Activated T-helper 1 cell treated with anti-CD3 and anti-CD28 coated beads, Interleukin-12 subunit alpha, Interleukin-12 subunit beta, Interleukin-2, Interleukin-4 antibody, amounts not matched to agents 30 ng/mL and 10 ng/mL and 1 ng/mL, durations not matched to agents 14 hours and 24 hours and 36 hours (primary cell): ENCODE measurements at regions not wholly inside any gene's neighbourhood (a gene's known extent, or its start where the extent isn't known, plus 50 kb on each side); places are given as distances from the start of the nearest gene placed in this dataset.
"Not testable (repeated sequence)": the region's sequence is repeated elsewhere in the genome, so short reads cannot be mapped to it uniquely, and the experiment has no call there.

Experiments used
- DNase-seq: peaks from one replicate; pipeline ENCODE4 v3.0.0; 2021; ENCODE audit warnings: low spot score
- H3K27ac Mint-ChIP-seq: one replicate; pipeline ENCODE4 v1.8.0; 2021; ENCODE audit warnings: mild to moderate bottlenecking, mixed read lengths
- H3K27me3 Mint-ChIP-seq: one replicate; pipeline ENCODE4 v1.8.0; 2022; ENCODE audit warnings: mild to moderate bottlenecking, moderate library complexity, mixed read lengths; ENCODE audit not compliant: insufficient read depth
- H3K36me3 Mint-ChIP-seq: one replicate; pipeline ENCODE4 v1.8.0; 2021; ENCODE audit warnings: low read depth, mixed read lengths
- H3K4me1 Mint-ChIP-seq: one replicate; pipeline ENCODE4 v1.8.0; 2021; ENCODE audit warnings: low read depth, mixed read lengths
- H3K4me3 Mint-ChIP-seq: one replicate; pipeline ENCODE4 v1.8.0; 2021; ENCODE audit warnings: mild to moderate bottlenecking, moderate library complexity, mixed read lengths
- H3K9me3 Mint-ChIP-seq: one replicate; pipeline ENCODE4 v1.8.0; 2021; ENCODE audit warnings: mixed read lengths
- intact Hi-C: fragments of 100-400 bp; cut with micrococcal nuclease; formaldehyde crosslinking; loops from one replicate; pipeline ENCODE4 v1.15.1; 2024

- no peak for DNase-seq
- H3K4me1 Mint-ChIP-seq: peaks cover 11% of the 10 kb centered on the region
- H3K9me3 Mint-ChIP-seq: peaks cover 8% of the 10 kb centered on the region
- H3K27me3 Mint-ChIP-seq: no peaks in the 10 kb centered on the region
- H3K36me3 Mint-ChIP-seq: peaks cover 3% of the 10 kb centered on the region
- H3K27ac Mint-ChIP-seq: no peak overlapping the region
- no peak overlapping the region for H3K4me3 Mint-ChIP-seq
- intact Hi-C loops: no loop called here
These were observed 309.0 kb downstream of the MAN2A1 start for GRCh38 chr5:109998726-109999125.

GRCh38 chr5:110001648-110002047, 311.9 kb downstream of the MAN2A1 start:
- Mint-ChIP-seq H3K27ac (no peak overlapping the region), H3K4me3 (no peak overlapping the region), H3K36me3 (peaks cover 3% of the 10 kb centered on the region), H3K27me3 (no peaks in the 10 kb centered on the region), H3K9me3 (peaks cover 8% of the 10 kb centered on the region), H3K4me1 (peaks cover 11% of the 10 kb centered on the region)
- intact Hi-C loops: no loop called here
- DNase-seq: no peak

- Mint-ChIP-seq H3K4me1 (peaks cover 11% of the 10 kb centered on the region), H3K4me3 (no peak overlapping the region), H3K36me3 (peaks cover 3% of the 10 kb centered on the region), H3K27me3 (no peaks in the 10 kb centered on the region), H3K27ac (no peak overlapping the region), H3K9me3 (peaks cover 8% of the 10 kb centered on the region)
- DNase-seq: no peak
- intact Hi-C loops: no loop called here
These were observed 312.9 kb downstream of the MAN2A1 start for GRCh38 chr5:110002652-110003051.

GRCh38 chr5:110005907-110006562, 316.3 kb downstream of the MAN2A1 start:
- H3K4me3 Mint-ChIP-seq, H3K27ac Mint-ChIP-seq, H3K4me1 Mint-ChIP-seq, H3K36me3 Mint-ChIP-seq, DNase-seq, intact Hi-C loops, H3K9me3 Mint-ChIP-seq, H3K27me3 Mint-ChIP-seq: not testable (repeated sequence)

- no peak overlapping the region for H3K27ac Mint-ChIP-seq
- H3K36me3 Mint-ChIP-seq: no peaks in the 10 kb centered on the region
- no peaks in the 10 kb centered on the region for H3K4me1 Mint-ChIP-seq
- intact Hi-C loops: no loop called here
- H3K9me3 Mint-ChIP-seq: no peaks in the 10 kb centered on the region
- H3K4me3 Mint-ChIP-seq: no peak overlapping the region
- DNase-seq: no peak
- H3K27me3 Mint-ChIP-seq: no peaks in the 10 kb centered on the region
These were observed 317.4 kb downstream of the MAN2A1 start for GRCh38 chr5:110007101-110007500.

GRCh38 chr5:110008131-110008530, 318.4 kb downstream of the MAN2A1 start:
- no peak for DNase-seq
- Mint-ChIP-seq H3K4me3 (no peak overlapping the region), H3K27ac (no peak overlapping the region), H3K9me3 (peaks cover 4% of the 10 kb centered on the region), H3K36me3 (no peaks in the 10 kb centered on the region), H3K4me1 (no peaks in the 10 kb centered on the region), H3K27me3 (no peaks in the 10 kb centered on the region)
- intact Hi-C loops: no loop called here

GRCh38 chr5:110012145-110012544, 322.4 kb downstream of the MAN2A1 start:
- no peak for DNase-seq
- intact Hi-C loops: no loop called here
- no peaks in the 10 kb centered on the region for H3K36me3 Mint-ChIP-seq

GRCh38 chr5:110013017-110013416, 323.3 kb downstream of the MAN2A1 start:
- H3K27ac Mint-ChIP-seq: no peak overlapping the region
- DNase-seq: no peak
- peaks cover 20% of the 10 kb centered on the region for H3K9me3 Mint-ChIP-seq
- H3K27me3 Mint-ChIP-seq: no peaks in the 10 kb centered on the region
- no peak overlapping the region for H3K4me3 Mint-ChIP-seq
- intact Hi-C loops: no loop called here
- H3K4me1 Mint-ChIP-seq: no peaks in the 10 kb centered on the region
- H3K36me3 Mint-ChIP-seq: no peaks in the 10 kb centered on the region

More at GRCh38 chr5:110012145-110012544, 322.4 kb downstream of the MAN2A1 start:
- H3K9me3 Mint-ChIP-seq: peaks cover 20% of the 10 kb centered on the region
- H3K27me3 Mint-ChIP-seq: no peaks in the 10 kb centered on the region
- H3K4me1 Mint-ChIP-seq: no peaks in the 10 kb centered on the region
- no peak overlapping the region for H3K27ac Mint-ChIP-seq
- no peak overlapping the region for H3K4me3 Mint-ChIP-seq

- intact Hi-C loops: no loop called here
- Mint-ChIP-seq H3K36me3 (no peaks in the 10 kb centered on the region), H3K9me3 (peaks cover 19% of the 10 kb centered on the region), H3K4me1 (no peaks in the 10 kb centered on the region), H3K4me3 (no peak overlapping the region), H3K27me3 (no peaks in the 10 kb centered on the region), H3K27ac (no peak overlapping the region)
- no peak for DNase-seq
These were observed 328.1 kb downstream of the MAN2A1 start for GRCh38 chr5:110017854-110018253.

- Mint-ChIP-seq H3K27me3 (no peaks in the 10 kb centered on the region), H3K9me3 (peaks cover 12% of the 10 kb centered on the region)
- intact Hi-C loops: no loop called here
These were observed 328.8 kb downstream of the MAN2A1 start for GRCh38 chr5:110018509-110018908.

GRCh38 chr5:110019119-110019518, 329.4 kb downstream of the MAN2A1 start:
- H3K27ac Mint-ChIP-seq: no peak overlapping the region
- H3K36me3 Mint-ChIP-seq: no peaks in the 10 kb centered on the region
- no peak overlapping the region for H3K4me3 Mint-ChIP-seq
- no peak for DNase-seq
- H3K9me3 Mint-ChIP-seq: peaks cover 11% of the 10 kb centered on the region
- intact Hi-C loops: no loop called here
- no peaks in the 10 kb centered on the region for H3K4me1 Mint-ChIP-seq
- no peaks in the 10 kb centered on the region for H3K27me3 Mint-ChIP-seq

More at GRCh38 chr5:110018509-110018908, 328.8 kb downstream of the MAN2A1 start:
- H3K36me3 Mint-ChIP-seq: no peaks in the 10 kb centered on the region
- H3K27ac Mint-ChIP-seq: no peak overlapping the region
- no peak for DNase-seq
- H3K4me1 Mint-ChIP-seq: no peaks in the 10 kb centered on the region
- no peak overlapping the region for H3K4me3 Mint-ChIP-seq

- intact Hi-C loops: no loop called here
- H3K9me3 Mint-ChIP-seq: peaks cover 8% of the 10 kb centered on the region
- no peaks in the 10 kb centered on the region for H3K4me1 Mint-ChIP-seq
- no peaks in the 10 kb centered on the region for H3K27me3 Mint-ChIP-seq
- no peaks in the 10 kb centered on the region for H3K36me3 Mint-ChIP-seq
- H3K27ac Mint-ChIP-seq: no peak overlapping the region
- no peak overlapping the region for H3K4me3 Mint-ChIP-seq
- DNase-seq: no peak
These were observed 330.1 kb downstream of the MAN2A1 start for GRCh38 chr5:110019780-110020179.

- intact Hi-C loops: no loop called here
- Mint-ChIP-seq H3K9me3 (peaks cover 4% of the 10 kb centered on the region), H3K4me1 (no peaks in the 10 kb centered on the region), H3K4me3 (no peak overlapping the region), H3K27ac (no peak overlapping the region), H3K27me3 (no peaks in the 10 kb centered on the region), H3K36me3 (peaks cover 2% of the 10 kb centered on the region)
- DNase-seq: no peak
These were observed 331.5 kb downstream of the MAN2A1 start for GRCh38 chr5:110021251-110021650.

- no peak for DNase-seq
- Mint-ChIP-seq H3K9me3 (peaks cover 4% of the 10 kb centered on the region), H3K4me1 (peaks cover 10% of the 10 kb centered on the region), H3K27me3 (no peaks in the 10 kb centered on the region), H3K4me3 (no peak overlapping the region), H3K36me3 (peaks cover 2% of the 10 kb centered on the region), H3K27ac (no peak overlapping the region)
- intact Hi-C loops: no loop called here
These were observed 335.4 kb downstream of the MAN2A1 start for GRCh38 chr5:110025160-110025559.
